ENCODE measurements at regions not wholly inside any gene's neighbourhood (a gene's known extent, or its start where the extent isn't known, plus 50 kb on each side); places are given as distances from the start of the nearest gene placed in this dataset.

GRCh38 chr12:127081058-127081457 lies 1185.9 kb upstream of the TMEM132C start:
- TF ChIP-seq CTCF (conservative IDR thresholded peaks at IDR 0.05; ENCODE audit: low read length) (no peak), EZH2phosphoT487 (IDR thresholded peaks at IDR 0.05; ENCODE audit: borderline replicate concordance, low read depth, low read length) (no peak)
